Spleen (tissue), 11 donors: ENCODE measurements at regions not wholly inside any gene's neighbourhood (a gene's known extent, or its start where the extent isn't known, plus 50 kb on each side); places are given as distances from the start of the nearest gene placed in this dataset.

Experiments used
- DNase-seq: peaks from one replicate; pipeline ENCODE4 v3.0.0-alpha.2; 2020
- H3K27ac ChIP-seq, 8 donors: fragments of 200-600 bp; sonication (generic) in 7 of 8; 1 replicate in 4 of 8; 2 replicates in 4 of 8; pipeline versions ENCODE4 v1.5.0 to v1.8.0; 2016 to 2021; ENCODE audit warnings: inconsistent platforms in 4 of 8, mild to moderate bottlenecking in 4 of 8, moderate library complexity in 1 of 8
- H3K27me3 ChIP-seq, 7 donors: fragments of 200-600 bp; sonication (generic) in 6 of 7; replicated peaks in 1 of 7; 1 replicate in 4 of 7; 2 replicates in 3 of 7; pipeline versions ENCODE4 v1.5.0 to v1.8.0; 2016 to 2021; ENCODE audit warnings: inconsistent platforms in 3 of 7, mild to moderate bottlenecking in 1 of 7
- H3K36me3 ChIP-seq, 6 donors: fragments of 200-600 bp; sonication (generic) in 5 of 6; 1 replicate in 4 of 6; 2 replicates in 2 of 6; pipeline versions ENCODE4 v1.5.0 to v1.8.0; 2016 to 2021; ENCODE audit warnings: inconsistent platforms in 2 of 6
- H3K4me1 ChIP-seq, 6 donors: fragments of 200-600 bp; sonication (generic) in 5 of 6; 1 replicate in 3 of 6; 2 replicates in 3 of 6; pipeline versions ENCODE4 v1.5.0 to v1.8.0; 2016 to 2021; ENCODE audit warnings: inconsistent platforms in 3 of 6
- H3K4me3 ChIP-seq, 8 donors: fragments of 200-600 bp; sonication (generic) in 7 of 8; 1 replicate in 4 of 8; 2 replicates in 4 of 8; pipeline versions ENCODE4 v1.5.0 to v1.8.0; 2016 to 2021; ENCODE audit warnings: inconsistent platforms in 4 of 8, mild to moderate bottlenecking in 4 of 8, moderate library complexity in 2 of 8
- H3K9me3 ChIP-seq, 8 donors: fragments of 200-600 bp; sonication (generic) in 7 of 8; 1 replicate in 4 of 8; 2 replicates in 4 of 8; pipeline versions ENCODE4 v1.5.0 to v1.8.0; 2016 to 2021; ENCODE audit warnings: inconsistent platforms in 4 of 8
- POLR2A ChIP-seq, 3 donors: fragments of 450-650 bp; IDR thresholded peaks; one replicate each; pipeline ENCODE4 v1.5.1; 2017; ENCODE audit warnings: antibody characterized with exemption in 3 of 3, mild to moderate bottlenecking in 1 of 3
- POLR2AphosphoS5 ChIP-seq, 3 donors: sonication (generic); formaldehyde crosslinking; IDR thresholded peaks; one replicate each; pipeline ENCODE4 v1.5.1; 2017; ENCODE audit warnings: antibody characterized with exemption in 3 of 3
- WGBS, 5 donors: extraction: QIAGEN DNeasy Blood & Tissue Kit in 3 of 5; methylation state at CpG; one replicate each; pipeline versions ENCODE4 v1.1.5 to v1.1.7; 2013 to 2018; 5-methylcytosine and 5-hydroxymethylcytosine counted together
- intact Hi-C: fragments of 100-400 bp; cut with DNase I; formaldehyde crosslinking; loops from one replicate; pipeline ENCODE4 v1.15.0; 2023; ENCODE audit warnings: low total_unique reads
- TF ChIP-seq, protein P1 (sequence below), 11 experiments: fragments of 200-600 bp in 7 of 11; fragments of 450-650 bp in 4 of 11; sonication (generic) in 4 of 11; IDR thresholded peaks in 8 of 11; conservative IDR thresholded peaks in 3 of 11; 1 replicate in 7 of 11; 2 replicates in 4 of 11; pipeline versions ENCODE4 v1.4.0 to v1.8.0; 2016 to 2021; ENCODE audit warnings: antibody characterized with exemption in 11 of 11, inconsistent platforms in 4 of 11, mild to moderate bottlenecking in 1 of 11
- donor health status: healthy with polysubstance abuse.
- donor health status: DM: no; HTN: no; CAD: no; lungs with moderate emphysema.
- donor health status: DM: no; HTN: no; CAD: no.
- donor health status: Bipolar disorder and iron deficiency.
- donor health status: healthy.
- donor health status: DM: no; HTN: no; CAD: no.
- donor health status: DM: yes; HTN: yes; CAD: no.

DNA sequence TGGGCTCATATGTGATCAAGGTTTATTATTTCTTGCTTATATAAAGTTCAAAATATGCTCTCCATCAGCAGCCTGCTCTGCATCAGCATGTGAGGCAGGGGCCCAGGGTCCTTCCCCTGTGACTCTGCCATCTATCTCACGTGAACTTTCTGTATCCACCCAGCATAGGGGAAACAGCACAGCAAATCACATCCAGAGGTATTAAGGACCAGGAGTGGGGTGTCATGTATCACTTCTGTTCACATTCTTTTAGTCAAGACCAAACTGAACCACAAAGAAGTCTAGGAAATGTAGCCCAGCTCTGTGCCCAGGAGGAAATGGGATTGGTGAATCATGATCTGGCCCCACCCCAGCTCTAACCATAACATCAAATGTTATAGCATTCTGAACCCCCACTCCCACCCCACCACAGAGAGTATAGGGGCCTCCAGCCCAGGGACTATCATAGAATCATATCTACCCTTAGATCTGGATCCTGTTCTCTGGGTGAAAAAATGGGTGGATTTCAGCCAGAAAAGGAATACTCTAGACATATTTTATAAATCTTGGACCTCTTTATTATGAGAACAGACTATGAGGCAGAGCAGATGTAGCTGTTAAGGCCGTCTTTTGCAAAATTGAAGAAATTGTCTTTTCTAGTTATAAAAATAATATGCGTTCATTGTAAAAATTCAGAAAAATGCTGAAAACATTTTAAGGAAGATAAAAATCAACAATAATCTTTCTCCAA is 473.7 kb downstream of the ARHGEF28 start:
- WGBS, 5 donors = 80 to 95% (median 88%) methylated on average over 3 of the region's 3 CpGs
- Histone ChIP-seq H3K9me3 (peaks cover 0 to 13% (median 6%) of the 10 kb centered on the region in 8 donors), H3K27ac (peak overlapping the region in 3 of 8 donors; percentile 49 to 66 (median 63)), H3K27me3 (no peaks in the 10 kb centered on the region), H3K36me3 (no peaks in the 10 kb centered on the region), H3K4me1 (peaks cover 0 to 14% (median 0%) of the 10 kb centered on the region in 6 donors), H3K4me3 (no peak overlapping the region)
- no peak for DNase-seq
- intact Hi-C loops = no loop called here
- no peak for TF ChIP-seq POLR2A (IDR thresholded peaks at IDR 0.05)
- TF ChIP-seq, protein P1, sequence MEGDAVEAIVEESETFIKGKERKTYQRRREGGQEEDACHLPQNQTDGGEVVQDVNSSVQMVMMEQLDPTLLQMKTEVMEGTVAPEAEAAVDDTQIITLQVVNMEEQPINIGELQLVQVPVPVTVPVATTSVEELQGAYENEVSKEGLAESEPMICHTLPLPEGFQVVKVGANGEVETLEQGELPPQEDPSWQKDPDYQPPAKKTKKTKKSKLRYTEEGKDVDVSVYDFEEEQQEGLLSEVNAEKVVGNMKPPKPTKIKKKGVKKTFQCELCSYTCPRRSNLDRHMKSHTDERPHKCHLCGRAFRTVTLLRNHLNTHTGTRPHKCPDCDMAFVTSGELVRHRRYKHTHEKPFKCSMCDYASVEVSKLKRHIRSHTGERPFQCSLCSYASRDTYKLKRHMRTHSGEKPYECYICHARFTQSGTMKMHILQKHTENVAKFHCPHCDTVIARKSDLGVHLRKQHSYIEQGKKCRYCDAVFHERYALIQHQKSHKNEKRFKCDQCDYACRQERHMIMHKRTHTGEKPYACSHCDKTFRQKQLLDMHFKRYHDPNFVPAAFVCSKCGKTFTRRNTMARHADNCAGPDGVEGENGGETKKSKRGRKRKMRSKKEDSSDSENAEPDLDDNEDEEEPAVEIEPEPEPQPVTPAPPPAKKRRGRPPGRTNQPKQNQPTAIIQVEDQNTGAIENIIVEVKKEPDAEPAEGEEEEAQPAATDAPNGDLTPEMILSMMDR (IDR thresholded peaks at IDR 0.05 in 8 of 11, conservative IDR thresholded peaks at IDR 0.05 in 3 of 11) = no peak
- TF ChIP-seq POLR2AphosphoS5 (IDR thresholded peaks at IDR 0.05) = no peak

DNA sequence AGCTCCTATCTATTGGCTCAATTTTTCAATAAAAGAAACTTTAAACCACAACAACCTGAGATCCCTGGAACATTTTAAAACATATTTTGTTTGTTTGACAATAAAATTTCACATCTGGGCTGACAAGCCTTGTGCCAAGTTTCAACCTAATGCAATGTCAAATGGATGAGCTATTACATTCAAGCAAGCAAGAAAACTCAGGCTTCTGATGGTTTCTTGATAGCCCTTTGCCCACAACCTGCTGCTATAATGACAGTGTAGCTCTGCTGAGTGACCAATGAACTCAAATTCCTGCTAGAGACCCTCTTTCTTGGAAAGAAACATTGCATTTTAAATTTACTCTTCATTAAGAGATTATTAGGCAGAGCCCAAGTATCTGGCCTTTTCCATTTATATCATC is 472.9 kb downstream of the ARHGEF28 start:
- Histone ChIP-seq H3K27me3 (no peaks in the 10 kb centered on the region), H3K4me1 (peaks cover 0 to 14% (median 0%) of the 10 kb centered on the region in 6 donors), H3K4me3 (no peak overlapping the region), H3K36me3 (no peaks in the 10 kb centered on the region), H3K27ac (peak overlapping the region in 5 of 8 donors; percentile 3 to 66 (median 49)), H3K9me3 (peaks cover 0 to 13% (median 6%) of the 10 kb centered on the region in 8 donors)
- DNase-seq = no peak
- intact Hi-C loops = no loop called here
- TF ChIP-seq POLR2A (IDR thresholded peaks at IDR 0.05) = no peak
- TF ChIP-seq, protein P1 (IDR thresholded peaks at IDR 0.05 in 8 of 11, conservative IDR thresholded peaks at IDR 0.05 in 3 of 11) = no peak
- TF ChIP-seq POLR2AphosphoS5 (IDR thresholded peaks at IDR 0.05) = no peak

DNA sequence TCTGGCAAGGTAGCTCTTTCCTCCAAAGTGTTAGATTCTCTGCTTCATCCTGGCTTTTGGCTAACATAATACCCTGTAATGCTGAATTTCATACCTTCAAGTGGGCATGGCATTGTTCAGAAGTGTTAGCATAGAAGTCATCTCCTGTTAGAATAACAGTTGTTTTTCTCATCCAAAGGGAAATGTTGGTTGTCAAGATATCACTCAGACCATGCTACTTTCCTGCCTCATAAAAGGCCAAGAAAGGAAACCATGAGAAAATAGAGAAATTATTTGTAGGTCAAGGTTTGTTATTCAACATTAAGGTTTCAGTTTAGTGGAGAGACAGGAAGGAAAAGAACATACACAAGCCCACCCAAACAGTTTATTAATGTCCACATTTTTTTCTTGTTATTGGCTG is 472.5 kb downstream of the ARHGEF28 start:
- Histone ChIP-seq H3K36me3 (no peaks in the 10 kb centered on the region), H3K4me1 (peaks cover 0 to 14% (median 0%) of the 10 kb centered on the region in 6 donors), H3K27ac (peak overlapping the region in 6 of 8 donors; percentile 3 to 66 (median 50)), H3K4me3 (no peak overlapping the region), H3K9me3 (peaks cover 0 to 13% (median 6%) of the 10 kb centered on the region in 8 donors), H3K27me3 (no peaks in the 10 kb centered on the region)
- intact Hi-C loops = no loop called here
- no peak for DNase-seq
- no peak for TF ChIP-seq POLR2AphosphoS5 (IDR thresholded peaks at IDR 0.05)
- TF ChIP-seq, protein P1 (IDR thresholded peaks at IDR 0.05 in 8 of 11, conservative IDR thresholded peaks at IDR 0.05 in 3 of 11) = no peak

DNA sequence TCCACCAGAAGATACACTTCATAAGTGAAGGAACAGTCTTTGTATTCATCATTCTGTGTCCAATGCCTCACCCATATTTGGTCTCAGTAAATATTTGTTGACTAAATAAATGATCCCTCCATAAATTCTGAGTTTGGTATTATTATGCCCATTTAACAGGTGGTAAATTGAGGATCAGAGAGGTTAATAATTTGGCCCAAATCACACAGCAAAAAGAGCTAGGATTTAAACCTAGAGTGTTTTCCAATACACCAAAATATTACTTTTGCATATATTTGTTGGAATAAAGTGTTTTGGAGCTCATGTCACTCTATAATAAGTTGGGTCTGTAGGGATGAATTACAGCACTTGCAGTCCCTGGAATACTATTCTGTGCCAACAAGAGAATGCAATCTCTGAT is 470.3 kb downstream of the ARHGEF28 start:
- intact Hi-C loops = no loop called here
- no peak overlapping the region for H3K4me3 ChIP-seq
- peaks cover 0 to 10% (median 0%) of the 10 kb centered on the region in 6 donors for H3K4me1 ChIP-seq
- H3K9me3 ChIP-seq = peaks cover 0 to 13% (median 6%) of the 10 kb centered on the region in 8 donors
- H3K36me3 ChIP-seq = no peaks in the 10 kb centered on the region
- TF ChIP-seq, protein P1 (IDR thresholded peaks at IDR 0.05 in 8 of 11, conservative IDR thresholded peaks at IDR 0.05 in 3 of 11) = no peak
- no peak for TF ChIP-seq POLR2AphosphoS5 (IDR thresholded peaks at IDR 0.05)
- no peak for TF ChIP-seq POLR2A (IDR thresholded peaks at IDR 0.05)
- no peak for DNase-seq
- no peak overlapping the region for H3K27ac ChIP-seq
- H3K27me3 ChIP-seq = no peaks in the 10 kb centered on the region
